Esophagus (tissue), 2 donors: ENCODE measurements at regions not wholly inside any gene's neighbourhood (a gene's known extent, or its start where the extent isn't known, plus 50 kb on each side); places are given as distances from the start of the nearest gene placed in this dataset.

Experiments used
- H3K27ac ChIP-seq, 2 donors: one replicate each; pipeline ENCODE4 v1.5.1; 2013; ENCODE audit warnings: low read depth in 2 of 2, mild to moderate bottlenecking in 2 of 2, inconsistent platforms in 1 of 2, low read length in 1 of 2, moderate library complexity in 1 of 2
- H3K27me3 ChIP-seq, 2 donors: one replicate each; pipeline ENCODE4 v1.6.1; 2013; ENCODE audit warnings: low read length in 2 of 2, control low read depth in 1 of 2, mild to moderate bottlenecking in 1 of 2; ENCODE audit not compliant: insufficient read depth in 2 of 2, control insufficient read depth in 1 of 2
- H3K36me3 ChIP-seq, 2 donors: one replicate each; pipeline ENCODE4 v1.6.1; 2013; ENCODE audit warnings: low read length in 1 of 2; ENCODE audit not compliant: control insufficient read depth in 2 of 2, insufficient read depth in 2 of 2
- H3K4me1 ChIP-seq, 2 donors: one replicate each; pipeline ENCODE4 v1.6.1; 2013; ENCODE audit warnings: low read length in 1 of 2; ENCODE audit not compliant: control insufficient read depth in 2 of 2, insufficient read depth in 2 of 2
- H3K4me3 ChIP-seq, 2 donors: one replicate each; pipeline ENCODE4 v1.5.1; 2013; ENCODE audit warnings: low read length in 2 of 2, mild to moderate bottlenecking in 2 of 2, low read depth in 1 of 2, moderate library complexity in 1 of 2
- H3K9me3 ChIP-seq, 2 donors: one replicate each; pipeline ENCODE4 v1.6.1; 2013; ENCODE audit warnings: mild to moderate bottlenecking in 2 of 2, low read depth in 1 of 2, low read length in 1 of 2, moderate library complexity in 1 of 2; ENCODE audit not compliant: control insufficient read depth in 2 of 2, insufficient read depth in 1 of 2
- WGBS, 2 donors: extraction: QIAGEN DNeasy Blood & Tissue Kit; methylation state at CpG; one replicate each; pipeline ENCODE4 v1.1.7; 2013; 5-methylcytosine and 5-hydroxymethylcytosine counted together
- donor health status: healthy with polysubstance abuse.
- donor health status: Bipolar disorder and iron deficiency.

DNA sequence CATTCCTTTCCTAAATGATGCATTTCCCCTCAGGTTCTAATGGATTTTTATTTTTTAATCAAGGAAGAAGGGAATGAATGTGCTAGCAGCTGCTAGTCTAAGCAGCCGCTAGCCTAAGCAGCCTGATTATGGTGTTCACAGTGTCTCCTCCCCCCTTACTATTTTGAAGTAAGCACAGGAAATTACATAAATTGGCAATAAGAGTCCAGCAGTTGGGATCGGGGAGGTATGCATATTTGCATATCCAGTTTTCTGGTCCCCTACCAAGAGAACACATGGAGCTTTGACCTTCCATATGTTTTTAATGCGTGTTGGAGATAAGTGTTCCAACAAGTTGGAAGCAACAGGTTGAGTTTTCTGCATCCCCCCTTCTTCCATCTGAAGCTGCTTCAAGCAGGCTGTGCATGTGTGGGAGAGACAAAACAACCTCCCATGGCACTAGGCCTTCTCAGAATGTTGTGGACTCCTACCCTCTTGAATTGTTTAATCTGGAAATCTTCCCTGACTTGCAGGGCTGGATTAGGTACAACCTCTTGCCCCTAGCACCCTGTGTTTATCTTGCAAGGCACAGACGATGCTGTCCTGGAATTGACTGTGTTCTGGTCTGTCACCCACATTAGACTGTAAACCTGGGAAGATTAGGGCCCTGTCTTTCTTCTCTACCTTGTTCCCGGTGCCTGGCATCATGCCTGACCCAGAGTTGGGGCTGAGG lies 124.8 kb upstream of the LRIG1 start:
- Histone ChIP-seq H3K4me3 (no peak overlapping the region), H3K27ac (no peak overlapping the region), H3K4me1 (peaks cover 0 to 4% of the 10 kb centered on the region in 2 donors), H3K27me3 (no peaks in the 10 kb centered on the region), H3K9me3 (no peaks in the 10 kb centered on the region), H3K36me3 (no peaks in the 10 kb centered on the region)
- 48 to 54% methylated on average over 5 of the region's 5 CpGs for WGBS, 2 donors

DNA sequence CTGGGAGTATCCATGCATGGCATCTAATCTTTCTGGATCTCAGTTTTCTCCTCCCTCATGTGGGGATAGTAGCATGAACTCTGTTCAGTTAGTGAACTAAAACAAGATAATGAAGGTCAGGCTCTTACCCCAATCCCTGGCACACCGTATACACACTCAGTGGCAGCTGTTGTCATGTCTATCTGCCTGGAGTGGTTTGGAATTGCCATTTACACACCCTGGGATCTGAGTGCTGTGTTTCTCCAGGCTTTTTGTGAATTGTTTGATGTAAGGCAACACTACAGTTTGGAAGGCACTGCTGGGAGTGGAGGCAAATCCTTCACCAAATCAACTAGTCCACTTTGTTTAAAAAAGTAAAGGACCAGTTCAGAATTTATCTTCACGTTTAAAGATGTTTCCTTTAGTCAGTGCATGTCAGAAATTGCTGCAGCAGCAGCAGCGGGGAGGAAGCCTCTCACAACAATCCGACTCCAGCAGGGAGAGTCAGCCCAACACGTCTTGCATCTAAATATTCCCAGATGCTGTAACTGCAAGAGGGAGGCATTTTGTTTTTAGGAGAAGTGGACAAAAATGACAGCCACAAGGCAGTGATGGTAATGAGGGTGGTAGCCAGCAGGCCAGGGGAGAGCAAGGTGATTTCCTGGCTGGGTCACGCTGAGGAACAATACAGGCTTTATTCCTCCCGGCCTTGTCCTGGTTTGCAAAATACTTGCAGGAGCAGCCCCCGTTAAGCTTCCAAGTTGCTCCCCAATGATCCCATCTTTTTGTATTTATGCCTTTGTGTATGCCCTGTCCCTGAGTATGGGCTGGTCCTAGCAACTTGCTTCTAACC lies 128.5 kb upstream of the LRIG1 start:
- H3K4me3 ChIP-seq, result no peak overlapping the region
- H3K27ac ChIP-seq, result no peak overlapping the region
- peaks cover 0 to 4% of the 10 kb centered on the region in 2 donors for H3K4me1 ChIP-seq
- WGBS, 2 donors, result 84% methylated on average over 8 of the region's 8 CpGs
- H3K27me3 ChIP-seq, result no peaks in the 10 kb centered on the region
- H3K9me3 ChIP-seq, result no peaks in the 10 kb centered on the region
- H3K36me3 ChIP-seq, result no peaks in the 10 kb centered on the region

DNA sequence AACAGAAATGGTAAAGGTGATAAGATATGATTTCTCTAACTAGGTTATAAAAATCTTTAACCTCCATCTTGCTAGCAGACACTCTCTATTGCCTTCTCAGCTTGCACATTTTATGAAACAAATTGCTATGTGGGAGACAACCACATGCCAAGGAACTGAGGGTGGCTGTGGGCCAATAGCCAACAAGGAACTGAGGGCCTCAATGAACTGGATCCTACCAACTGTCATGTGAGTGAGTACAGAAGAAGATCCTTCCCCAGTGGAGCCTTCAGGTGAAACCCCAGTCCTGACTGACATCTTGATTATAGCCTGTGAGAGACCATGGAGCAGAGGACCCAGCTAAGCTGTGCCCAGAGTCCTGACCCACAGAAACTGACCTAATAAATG lies 129.2 kb upstream of the LRIG1 start:
- H3K27ac ChIP-seq, result no peak overlapping the region

DNA sequence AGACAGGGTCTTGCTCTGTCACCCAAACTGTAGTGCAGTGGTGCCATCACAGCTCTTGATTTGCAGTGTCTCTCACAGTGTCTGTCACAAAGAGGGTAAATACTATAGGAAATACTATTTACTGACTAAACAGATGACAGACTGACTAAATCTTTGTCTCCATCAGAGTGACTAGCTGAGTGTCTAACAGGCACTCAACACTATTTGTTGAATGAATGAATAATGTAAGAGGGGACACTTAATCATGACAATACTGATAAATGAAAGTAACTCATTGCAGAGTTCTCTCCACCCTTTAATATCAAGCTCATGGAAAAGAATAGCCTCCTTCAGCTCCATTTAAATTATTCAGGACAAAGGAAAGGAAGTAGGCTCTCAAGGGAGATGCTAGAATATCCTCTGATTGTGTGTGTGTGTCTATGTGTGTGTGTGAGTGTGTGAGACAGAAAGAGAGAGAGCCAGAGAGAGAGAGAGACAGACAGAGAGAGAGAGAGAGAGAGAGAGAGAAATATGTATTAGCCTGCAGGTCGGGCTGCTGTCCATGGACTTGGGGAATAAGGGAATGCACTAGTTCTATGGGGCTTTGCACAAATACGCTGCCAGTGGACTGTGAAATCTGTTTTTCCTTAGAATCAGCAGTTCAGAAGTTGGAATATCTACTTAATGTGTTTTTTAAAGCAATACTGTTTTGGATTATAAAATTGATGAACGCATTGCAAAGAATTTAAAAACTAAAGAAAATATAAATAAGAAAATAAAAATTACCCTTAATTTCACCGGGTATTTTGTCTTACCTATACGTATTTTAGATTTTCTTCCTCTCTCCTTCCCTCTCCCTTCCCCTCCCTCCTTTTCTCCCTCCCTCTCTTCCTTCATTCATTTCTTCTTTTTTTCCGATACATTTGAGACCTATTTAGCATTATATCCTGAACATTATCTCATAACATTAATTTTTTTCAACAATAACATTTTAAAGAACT lies 132.9 kb upstream of the LRIG1 start:
- Histone ChIP-seq H3K4me3 (no peak overlapping the region), H3K36me3 (no peaks in the 10 kb centered on the region), H3K9me3 (no peaks in the 10 kb centered on the region), H3K27ac (no peak overlapping the region), H3K27me3 (no peaks in the 10 kb centered on the region), H3K4me1 (no peaks in the 10 kb centered on the region)
- 90 to 91% methylated on average over 6 of the region's 6 CpGs for WGBS, 2 donors

More for the DNA sequence above, 129.2 kb upstream of the LRIG1 start:
- no peaks in the 10 kb centered on the region for H3K36me3 ChIP-seq
- no peaks in the 10 kb centered on the region for H3K27me3 ChIP-seq
- H3K4me3 ChIP-seq, result no peak overlapping the region
- H3K9me3 ChIP-seq, result no peaks in the 10 kb centered on the region
- H3K4me1 ChIP-seq, result peaks cover 0 to 4% of the 10 kb centered on the region in 2 donors

DNA sequence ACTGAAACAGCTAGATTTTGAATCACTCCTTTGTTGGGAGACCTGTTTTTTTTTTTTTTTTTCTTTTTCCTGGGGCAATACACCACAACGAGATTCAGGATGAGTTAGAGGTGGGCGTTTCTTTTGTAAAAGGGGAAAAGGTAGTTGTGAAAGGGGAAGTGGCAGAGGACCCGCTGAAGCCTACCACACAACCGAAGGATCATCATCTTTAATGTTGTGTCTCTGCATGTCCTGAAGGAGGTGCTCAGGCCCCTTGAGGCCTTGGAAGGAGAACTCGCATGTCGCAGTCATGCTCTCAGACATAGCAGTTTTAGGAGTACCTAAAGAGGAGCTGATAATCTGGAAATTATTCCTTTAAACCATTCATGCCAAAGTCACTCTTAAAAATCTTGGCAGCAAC lies 137.9 kb upstream of the LRIG1 start:
- H3K4me3 ChIP-seq, result no peak overlapping the region
- 56 to 62% methylated on average over 6 of the region's 6 CpGs for WGBS, 2 donors
- H3K4me1 ChIP-seq, result no peaks in the 10 kb centered on the region
- no peaks in the 10 kb centered on the region for H3K9me3 ChIP-seq
- no peaks in the 10 kb centered on the region for H3K27me3 ChIP-seq
- H3K27ac ChIP-seq, result no peak overlapping the region
- H3K36me3 ChIP-seq, result no peaks in the 10 kb centered on the region

DNA sequence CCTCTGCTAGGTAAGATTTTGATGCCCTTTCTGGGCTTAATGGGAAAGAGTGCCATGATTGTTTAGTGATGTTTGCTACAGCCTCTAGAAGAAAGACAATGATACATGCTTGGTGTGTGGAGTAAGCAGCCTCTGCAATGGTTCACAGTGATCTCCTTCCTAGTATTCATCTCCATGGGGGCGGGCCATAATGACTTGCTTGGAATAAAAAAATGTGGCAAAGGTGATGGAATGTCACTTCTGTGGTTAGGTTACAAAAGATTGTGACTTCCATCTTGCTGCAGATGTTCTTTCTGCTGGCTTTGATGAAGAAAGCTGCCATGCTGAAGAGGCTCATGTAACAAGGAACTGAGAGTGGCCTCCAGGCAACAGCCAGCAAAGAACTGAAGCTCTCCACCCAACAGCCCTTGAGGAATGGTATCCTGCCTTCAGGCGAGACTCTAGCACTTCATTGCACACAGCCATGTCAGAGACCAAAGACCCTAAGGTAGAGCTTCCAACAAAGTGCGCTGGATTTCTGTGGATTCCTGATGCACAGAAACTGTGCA lies 139.1 kb upstream of the LRIG1 start:
- WGBS, 2 donors, result 94 to 96% methylated on average over 3 of the region's 3 CpGs

DNA sequence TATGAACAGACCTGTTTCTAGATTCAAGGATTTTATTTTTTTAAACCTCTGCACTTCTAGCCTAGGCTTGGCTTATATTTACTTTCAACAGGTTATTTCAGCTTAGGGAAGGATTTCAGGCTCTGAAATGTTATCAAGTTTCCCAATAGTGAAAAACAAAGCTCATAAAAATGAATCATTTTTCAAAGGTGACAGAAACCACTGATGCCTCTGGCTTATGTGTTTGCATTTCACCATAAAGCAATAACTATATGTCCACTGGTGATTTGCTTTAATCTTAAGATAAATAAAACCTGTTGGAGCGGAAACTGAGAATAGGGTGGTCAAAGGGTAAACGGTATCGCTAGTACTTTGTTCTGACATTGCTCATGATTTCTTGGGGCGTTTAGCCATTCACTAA lies 141.2 kb upstream of the LRIG1 start:
- Histone ChIP-seq H3K4me3 (no peak overlapping the region), H3K27ac (no peak overlapping the region)

More for the DNA sequence above, 139.1 kb upstream of the LRIG1 start:
- no peaks in the 10 kb centered on the region for H3K36me3 ChIP-seq
- no peaks in the 10 kb centered on the region for H3K9me3 ChIP-seq
- no peak overlapping the region for H3K27ac ChIP-seq
- no peaks in the 10 kb centered on the region for H3K4me1 ChIP-seq
- no peak overlapping the region for H3K4me3 ChIP-seq
- no peaks in the 10 kb centered on the region for H3K27me3 ChIP-seq

DNA sequence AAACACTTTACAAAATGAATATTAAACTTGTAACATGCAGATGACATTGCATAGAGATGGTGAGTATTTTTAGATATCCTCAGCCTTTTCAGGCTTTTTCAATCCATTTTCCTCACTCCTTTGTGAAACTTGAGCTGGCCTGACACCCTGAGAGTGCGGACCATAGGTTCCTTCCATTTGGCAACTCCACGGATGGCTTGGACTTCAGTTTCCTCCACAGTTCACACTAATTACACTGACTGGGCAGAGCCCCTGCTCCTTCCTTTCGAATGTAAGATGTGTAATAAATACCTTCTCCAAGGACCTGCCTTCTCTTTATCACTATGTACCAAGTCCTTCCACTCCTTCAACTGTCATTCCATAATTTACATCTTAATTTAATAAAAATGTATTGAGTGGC lies 141.7 kb upstream of the LRIG1 start:
- Histone ChIP-seq H3K4me1 (no peaks in the 10 kb centered on the region), H3K27ac (no peak overlapping the region), H3K27me3 (no peaks in the 10 kb centered on the region), H3K9me3 (no peaks in the 10 kb centered on the region), H3K4me3 (no peak overlapping the region), H3K36me3 (no peaks in the 10 kb centered on the region)
- 61 to 67% methylated on average over 3 of the region's 3 CpGs for WGBS, 2 donors

More for the DNA sequence above, 141.2 kb upstream of the LRIG1 start:
- Histone ChIP-seq H3K4me1 (no peaks in the 10 kb centered on the region), H3K9me3 (no peaks in the 10 kb centered on the region), H3K27me3 (no peaks in the 10 kb centered on the region), H3K36me3 (no peaks in the 10 kb centered on the region)
- 46 to 59% methylated on average over 4 of the region's 4 CpGs for WGBS, 2 donors

DNA sequence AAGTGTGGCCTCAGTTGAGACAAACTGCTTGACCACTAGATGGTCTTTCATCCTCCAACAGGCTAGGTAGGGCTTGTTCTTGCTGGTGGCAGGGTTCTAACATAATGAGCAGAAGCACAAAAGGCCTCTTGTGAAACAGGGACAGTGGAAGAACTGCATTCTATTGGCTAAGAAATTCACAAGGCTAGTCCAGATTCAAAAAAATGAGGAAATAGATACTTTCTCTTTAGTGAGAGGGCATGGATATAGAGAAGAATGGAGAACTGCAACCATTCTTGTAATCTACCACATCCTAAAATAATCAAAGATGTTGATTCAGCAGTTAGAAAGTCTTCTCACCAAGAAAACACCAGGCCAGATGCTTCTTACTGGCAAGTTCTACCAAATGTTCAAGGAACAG lies 143.7 kb upstream of the LRIG1 start:
- Histone ChIP-seq H3K27ac (no peak overlapping the region), H3K4me3 (no peak overlapping the region), H3K27me3 (no peaks in the 10 kb centered on the region), H3K9me3 (no peaks in the 10 kb centered on the region), H3K4me1 (no peaks in the 10 kb centered on the region), H3K36me3 (no peaks in the 10 kb centered on the region)
